GM21619 (cell line): ENCODE measurements at regions not wholly inside any gene's neighbourhood (a gene's known extent, or its start where the extent isn't known, plus 50 kb on each side); places are given as distances from the start of the nearest gene placed in this dataset.
"Not testable (repeated sequence)": the region's sequence is repeated elsewhere in the genome, so short reads cannot be mapped to it uniquely, and the experiment has no call there.

Experiments used
- ATAC-seq: cut with Tn5 transposase; IDR thresholded peaks from one replicate; pipeline ENCODE4 v1.9.1; 2021; ENCODE audit not compliant: unreplicated experiment

DNA sequence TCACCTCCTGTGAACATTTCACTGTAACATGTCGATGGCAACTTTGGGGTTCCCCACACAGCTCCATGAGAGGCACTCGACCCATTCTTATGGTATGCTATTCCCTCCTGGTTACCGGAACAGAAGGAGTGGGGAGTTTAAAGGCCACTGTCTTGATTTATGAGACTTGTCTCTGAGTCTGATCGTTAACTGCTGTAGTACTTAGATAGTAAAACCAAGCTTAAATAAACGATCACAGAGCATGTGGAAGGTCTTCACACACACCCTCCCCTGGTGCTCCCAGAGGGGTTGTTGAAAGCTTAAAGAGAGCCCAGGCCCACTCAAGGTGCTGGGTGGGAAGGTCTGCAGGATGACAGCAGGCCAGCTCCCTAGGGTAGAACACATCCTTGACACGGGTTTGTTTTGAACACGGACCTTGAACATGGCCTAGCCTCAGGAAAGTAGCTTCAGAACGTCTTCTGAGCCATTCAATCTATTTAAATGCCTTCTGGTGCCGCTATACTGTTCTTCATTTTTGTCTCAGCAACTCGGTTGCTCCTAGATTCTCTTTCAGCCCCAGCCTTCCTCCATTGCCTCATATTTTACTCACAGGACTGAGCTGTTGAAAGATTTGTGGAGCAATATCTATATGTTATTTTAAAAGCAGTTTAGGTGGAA is 335.3 kb downstream of the FGFR2 start:
- ATAC-seq: no peak

DNA sequence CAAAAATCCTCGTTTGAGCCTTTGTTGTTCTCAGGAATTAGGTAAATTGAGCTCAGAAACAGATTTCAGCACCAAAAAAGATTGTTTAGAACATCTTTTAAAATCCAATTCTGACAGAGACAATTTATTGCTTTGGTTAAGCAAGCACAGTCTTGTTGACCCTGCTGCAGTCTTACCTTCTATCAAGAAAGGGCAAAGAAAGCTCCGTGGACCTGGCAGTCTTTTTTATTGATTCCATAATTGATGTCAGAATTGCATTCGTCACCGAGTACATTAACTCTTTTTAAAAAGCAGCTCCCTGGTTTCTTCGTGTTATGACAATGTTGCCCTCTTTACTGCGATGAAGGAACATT is 334.8 kb downstream of the FGFR2 start:
- no peak for ATAC-seq

DNA sequence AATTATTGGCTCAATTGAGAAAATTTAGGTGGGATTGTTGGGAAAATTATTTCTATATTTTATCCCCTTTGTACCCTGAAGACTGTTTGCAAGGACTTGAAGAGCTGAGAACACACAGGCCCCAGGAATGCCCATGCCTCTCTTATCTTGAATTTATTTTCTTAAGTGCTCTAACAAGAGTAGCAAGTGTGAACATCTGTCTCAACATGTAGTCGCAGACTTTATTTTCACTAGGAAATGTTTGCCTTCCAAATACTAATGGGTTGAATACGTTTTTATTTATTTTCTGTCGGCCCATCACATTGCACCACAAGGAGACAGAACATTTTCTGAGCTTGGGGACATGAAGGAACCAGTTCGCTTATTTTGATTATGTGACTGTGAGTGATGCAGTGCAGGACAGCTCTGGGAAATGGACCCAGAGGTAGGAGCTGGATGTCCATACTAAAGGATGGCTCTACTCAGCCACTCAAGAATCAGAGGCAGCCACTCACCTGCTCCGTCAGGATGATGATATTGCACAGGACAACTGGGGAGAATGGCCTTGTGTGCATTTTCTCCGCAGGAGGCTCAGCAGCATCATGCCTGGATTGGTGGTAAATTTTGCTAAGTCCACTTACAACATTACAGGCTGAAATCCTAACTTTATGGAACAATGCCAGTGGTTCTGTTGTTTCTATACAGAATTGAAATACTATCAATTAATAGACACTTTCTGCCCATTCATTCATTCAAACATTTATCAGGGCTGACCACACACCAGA is 332.7 kb downstream of the FGFR2 start:
- no peak for ATAC-seq

DNA sequence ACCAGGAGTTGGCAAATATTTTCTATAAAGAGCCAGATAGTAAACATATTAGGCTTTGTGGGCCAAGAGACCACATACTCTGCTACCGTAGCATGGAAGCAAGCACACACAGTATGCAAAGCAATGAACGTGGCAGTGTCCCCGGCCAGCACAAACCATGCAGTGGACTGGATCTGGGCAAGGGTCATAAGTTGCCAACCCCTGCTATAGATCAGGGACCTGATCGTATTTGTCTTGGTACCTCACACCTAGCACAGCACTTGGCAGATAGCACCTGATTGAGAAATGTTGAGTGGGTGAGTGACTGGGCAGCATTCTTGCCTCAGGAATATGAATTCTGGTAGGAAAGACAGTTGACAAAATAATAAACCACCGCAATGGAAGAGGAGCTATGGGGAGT is 331.9 kb downstream of the FGFR2 start:
- no peak for ATAC-seq

DNA sequence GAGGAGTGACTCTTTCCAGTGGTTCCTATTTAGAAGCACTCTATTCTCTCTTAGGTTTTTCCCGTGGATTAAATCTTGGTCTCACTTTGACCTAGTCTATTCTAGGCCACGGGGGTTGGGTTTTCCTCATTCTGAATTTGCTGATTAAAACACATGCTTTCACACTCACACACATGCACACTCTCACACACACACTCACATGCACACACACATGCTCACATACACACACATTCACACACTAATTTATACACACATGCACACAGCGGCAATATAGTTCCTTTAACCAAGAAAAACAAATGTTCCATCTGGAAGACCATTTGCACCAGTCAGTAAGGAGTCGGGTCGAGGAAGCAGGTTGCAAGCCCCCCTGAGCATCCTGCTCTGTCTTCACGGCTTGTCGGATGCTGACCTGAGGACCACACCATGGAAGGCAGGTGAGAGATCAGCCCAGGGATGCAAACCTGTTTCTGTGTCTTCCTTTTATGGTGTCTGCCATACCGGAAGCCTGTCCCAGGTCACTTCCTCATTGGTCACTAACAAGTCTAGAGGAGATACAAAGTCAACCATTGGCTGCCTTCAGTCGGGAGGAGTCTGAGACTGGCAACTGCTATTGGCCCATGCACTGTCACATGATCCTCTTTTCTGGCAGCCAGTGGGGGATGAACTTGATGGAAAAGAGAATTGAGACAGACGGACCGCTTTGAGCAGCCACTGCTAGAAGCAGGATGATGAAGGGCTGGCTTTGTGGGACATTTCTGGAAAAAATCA is 330.8 kb downstream of the FGFR2 start:
- ATAC-seq: no peak

DNA sequence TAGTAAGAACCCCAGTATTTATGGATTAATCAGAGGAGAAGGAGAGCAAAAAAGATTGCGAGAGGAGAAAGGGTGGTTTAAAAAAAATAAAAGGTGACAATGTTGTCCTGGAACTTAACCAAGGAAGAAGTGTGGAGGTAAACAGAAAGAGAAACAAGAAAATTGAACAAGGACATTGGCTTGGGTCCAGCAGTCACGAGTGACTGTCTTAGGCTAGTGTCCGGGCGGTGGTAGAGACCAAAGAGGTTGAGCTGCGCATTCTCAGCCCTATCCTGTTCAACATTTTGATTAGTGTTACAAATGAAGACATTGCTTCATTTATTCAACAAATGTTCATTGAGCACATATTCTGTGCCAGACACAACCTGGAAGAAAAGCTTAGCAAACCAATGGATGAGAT is 329.9 kb downstream of the FGFR2 start:
- no peak for ATAC-seq

DNA sequence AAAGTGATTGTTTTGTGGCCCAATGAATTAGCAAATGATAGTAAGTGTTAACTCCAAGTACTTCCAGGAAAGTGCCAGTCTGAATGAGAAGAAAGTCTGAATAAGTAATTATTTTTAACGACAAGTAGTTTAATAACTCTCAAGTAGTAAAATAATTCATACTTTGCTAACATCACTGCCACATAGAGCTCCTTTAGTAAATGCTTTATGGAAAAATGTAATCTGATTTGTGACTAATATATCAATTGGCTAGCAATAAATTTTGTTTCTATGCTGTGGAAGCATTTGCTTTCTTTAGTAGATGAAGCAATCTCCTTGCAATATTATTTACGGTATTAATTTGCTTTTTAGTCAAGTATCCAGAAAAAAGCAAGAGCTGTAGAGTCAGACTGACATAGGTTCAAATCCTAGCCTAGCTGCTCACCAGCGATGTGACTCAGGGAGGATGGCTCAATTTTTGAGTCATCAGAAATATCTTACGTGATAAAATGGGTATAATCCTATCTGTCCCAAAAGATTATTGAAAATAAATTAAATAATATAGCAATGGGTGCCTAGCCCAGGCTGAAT is 329.3 kb downstream of the FGFR2 start:
- no peak for ATAC-seq

- no peak for ATAC-seq
Measured at GRCh38 chr10:121270906-121271305, 327.3 kb downstream of the FGFR2 start.

- no peak for ATAC-seq
Measured at GRCh38 chr10:121276046-121276445, 322.2 kb downstream of the FGFR2 start.

DNA sequence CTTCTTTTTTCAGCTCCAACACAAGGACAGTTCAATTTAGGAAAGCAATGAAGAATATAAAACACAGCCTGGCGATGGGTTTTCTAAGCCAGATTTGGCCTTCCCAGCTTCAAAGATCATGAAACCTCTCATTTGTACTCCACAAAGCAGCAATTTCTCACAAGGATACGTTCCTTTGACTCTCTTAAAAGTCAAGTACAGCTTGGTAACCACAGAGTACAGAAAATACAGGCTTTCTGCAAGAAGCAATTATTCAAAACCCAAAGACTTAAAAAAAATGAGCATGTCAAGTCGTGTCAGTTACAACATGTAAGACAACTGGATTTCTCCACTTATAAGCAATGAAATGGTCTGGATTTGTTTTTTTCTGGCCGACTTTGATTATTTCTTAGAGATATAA is 321.4 kb downstream of the FGFR2 start:
- no peak for ATAC-seq

DNA sequence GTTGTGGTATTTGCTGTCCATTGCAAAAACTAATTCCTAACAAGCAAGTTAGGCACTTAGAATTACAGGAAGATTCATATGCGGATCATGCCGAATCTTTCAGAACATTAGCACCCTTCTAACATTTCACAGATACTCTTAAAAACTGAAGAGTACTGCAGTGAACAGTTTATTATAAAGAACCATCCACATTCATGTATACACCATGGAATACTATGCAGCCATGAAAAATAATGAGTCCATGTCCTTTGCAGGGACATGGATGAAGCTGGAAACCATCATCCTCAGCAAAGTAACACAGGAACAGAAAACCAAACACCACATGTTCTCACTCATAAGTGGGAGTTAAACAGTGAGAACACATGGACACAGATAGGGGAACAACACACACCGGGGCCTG is 319.9 kb downstream of the FGFR2 start:
- ATAC-seq: not testable (repeated sequence)

GRCh38 chr10:121281576-121281975 is 316.7 kb downstream of the FGFR2 start:
- no peak for ATAC-seq

DNA sequence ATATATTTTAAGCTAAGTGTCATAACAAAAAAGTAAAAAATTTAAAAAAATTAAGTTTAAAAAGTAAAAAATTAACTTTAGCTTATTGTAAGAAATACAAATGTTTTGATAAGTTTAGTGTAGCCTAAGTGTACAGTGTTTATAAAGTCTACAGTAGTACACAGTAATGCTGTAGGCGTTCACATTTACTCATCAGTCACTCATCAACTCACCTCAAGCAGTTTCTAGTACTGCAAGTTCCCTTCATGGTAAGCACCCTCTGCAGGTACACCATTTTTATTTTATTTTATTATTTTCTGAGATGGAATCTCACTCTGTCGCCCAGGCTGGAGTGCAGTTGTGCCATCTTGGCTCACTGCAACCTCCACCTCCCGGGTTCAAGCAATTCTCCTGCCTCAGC is 316.0 kb downstream of the FGFR2 start:
- no peak for ATAC-seq

DNA sequence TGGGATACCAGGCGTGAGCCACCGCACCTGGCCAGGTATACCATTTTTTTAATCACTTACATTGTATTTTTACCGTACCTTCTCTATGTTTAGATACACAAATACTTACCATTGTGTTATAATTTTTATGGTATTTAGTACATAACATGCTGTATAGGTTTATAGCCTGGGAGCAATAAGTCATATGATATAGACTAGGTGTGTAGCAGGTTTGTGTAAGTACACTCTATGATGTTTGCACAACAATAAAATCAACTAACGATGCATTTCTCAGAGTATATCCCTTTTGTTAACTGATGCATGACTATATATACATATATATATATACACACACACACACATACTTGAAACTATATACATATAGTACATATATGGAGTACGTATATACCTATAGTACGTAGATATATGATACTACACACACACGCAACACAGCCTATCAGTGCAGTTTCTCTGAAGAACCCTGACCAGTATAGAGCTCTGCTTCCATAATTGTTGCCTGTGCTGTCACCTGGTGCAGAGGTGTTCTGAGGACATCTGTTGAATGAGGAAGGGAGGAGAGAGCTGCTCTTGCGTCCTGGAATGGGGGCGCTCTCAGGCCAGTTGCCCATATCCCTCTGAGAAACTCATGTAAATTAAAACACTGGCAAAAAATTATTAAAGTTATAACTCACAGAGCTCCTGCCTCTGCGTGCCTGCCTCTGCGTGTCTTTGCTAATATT is 315.3 kb downstream of the FGFR2 start:
- ATAC-seq: no peak

- ATAC-seq: no peak
Measured at GRCh38 chr10:121284936-121285335, 313.3 kb downstream of the FGFR2 start.

- no peak for ATAC-seq
Measured at GRCh38 chr10:121285406-121286196, 312.6 kb downstream of the FGFR2 start.

- no peak for ATAC-seq
Measured at GRCh38 chr10:121288011-121288410, 310.2 kb downstream of the FGFR2 start.

DNA sequence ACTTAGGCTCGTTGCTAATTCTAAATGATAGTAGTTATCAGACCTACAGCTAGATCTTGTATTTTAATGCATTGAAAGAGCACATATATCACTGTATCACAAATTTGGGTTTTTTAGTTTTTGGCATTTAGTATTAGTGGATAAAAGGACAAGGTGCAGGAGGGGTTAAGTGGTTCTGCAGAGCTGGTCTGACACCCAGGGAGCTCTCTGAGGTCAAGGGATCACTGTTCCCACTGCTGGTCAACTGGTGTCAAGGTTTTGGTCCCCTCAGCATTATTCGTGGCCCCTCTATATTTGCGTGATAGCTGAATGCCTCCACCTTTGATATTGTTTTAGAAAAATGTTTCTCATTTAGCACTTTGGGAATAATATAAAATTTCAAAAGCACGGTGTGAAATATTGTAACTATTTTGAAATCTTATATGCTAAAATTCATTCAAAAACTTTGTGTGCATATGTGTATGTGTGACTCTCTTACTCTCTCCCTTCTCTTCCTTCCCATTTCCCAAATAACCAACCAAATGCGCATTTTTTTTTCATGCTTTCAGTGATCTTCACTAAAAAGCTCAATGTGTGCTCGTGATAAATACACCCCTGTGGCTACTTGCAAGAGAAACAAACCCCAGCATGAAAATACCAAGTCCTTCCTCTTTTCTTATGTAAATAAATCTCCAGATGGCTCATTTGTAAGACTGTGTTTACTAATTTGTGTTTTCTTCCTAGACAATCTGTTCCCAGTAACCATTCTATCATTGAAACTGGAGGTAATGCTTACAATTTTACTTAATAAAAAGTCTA is 309.2 kb downstream of the FGFR2 start:
- no peak for ATAC-seq

DNA sequence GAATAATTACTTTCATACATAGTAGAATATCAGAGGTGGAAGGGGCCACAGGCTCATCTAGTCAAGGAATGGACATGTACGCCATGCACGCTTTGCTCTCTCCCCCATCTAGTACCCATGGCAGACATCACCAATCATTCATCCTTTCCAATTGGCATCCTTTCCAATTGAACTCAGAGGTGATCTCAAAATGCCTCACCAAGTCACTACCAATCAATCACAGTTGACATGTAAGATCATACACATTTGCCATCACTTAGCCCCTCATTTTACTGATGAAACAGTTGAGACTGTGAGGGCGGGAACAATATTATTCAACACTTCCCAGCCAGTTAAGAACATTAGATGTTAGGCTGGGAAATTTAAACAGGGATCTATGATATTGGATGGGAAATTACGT is 308.4 kb downstream of the FGFR2 start:
- ATAC-seq: no peak

DNA sequence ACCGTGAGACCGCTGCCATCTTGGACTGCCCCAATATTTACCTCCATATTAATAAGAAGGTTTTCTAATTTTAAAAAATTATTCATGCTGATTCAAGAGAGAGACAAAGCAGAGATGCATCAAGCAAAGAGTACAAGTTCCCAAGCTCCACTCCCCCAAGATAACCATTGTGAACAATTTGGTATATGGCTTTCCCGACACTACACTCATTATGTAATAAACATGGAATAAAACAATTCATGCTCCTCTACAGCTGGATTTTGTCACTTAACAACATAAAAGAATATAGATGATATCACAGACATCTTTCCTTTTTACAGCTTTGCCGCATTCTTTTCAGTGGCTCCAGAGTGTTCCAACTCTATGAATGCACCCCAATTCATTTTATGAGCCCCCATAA is 307.6 kb downstream of the FGFR2 start:
- no peak for ATAC-seq
